Endothelial cell (in vitro differentiated cells): ENCODE measurements at regions not wholly inside any gene's neighbourhood (a gene's known extent, or its start where the extent isn't known, plus 50 kb on each side); places are given as distances from the start of the nearest gene placed in this dataset. TPM values are rescaled to one million over a fixed set of nuclear protein-coding genes. Genes with fewer than 3 reads are reported as not detected.
"Not testable (repeated sequence)": the region's sequence is repeated elsewhere in the genome, so short reads cannot be mapped to it uniquely, and the experiment has no call there.

Experiments
- DNase-seq: peaks from one replicate; pipeline ENCODE4 v3.0.0; 2021; ENCODE audit warnings: low spot score
- H3K27ac Mint-ChIP-seq: one replicate; pipeline ENCODE4 v1.8.0; 2021; ENCODE audit warnings: mixed read lengths, inconsistent platforms; ENCODE audit not compliant: unreplicated experiment
- H3K27me3 Mint-ChIP-seq: one replicate; pipeline ENCODE4 v1.8.0; 2021; ENCODE audit warnings: mild to moderate bottlenecking, moderate library complexity, mixed read lengths, inconsistent platforms; ENCODE audit not compliant: unreplicated experiment
- H3K36me3 Mint-ChIP-seq: one replicate; pipeline ENCODE4 v1.8.0; 2021; ENCODE audit warnings: mild to moderate bottlenecking, low read depth, mixed read lengths, inconsistent platforms; ENCODE audit not compliant: unreplicated experiment
- H3K4me1 Mint-ChIP-seq: one replicate; pipeline ENCODE4 v1.8.0; 2021; ENCODE audit warnings: mild to moderate bottlenecking, mixed read lengths, inconsistent platforms; ENCODE audit not compliant: unreplicated experiment
- H3K4me3 Mint-ChIP-seq: one replicate; pipeline ENCODE4 v1.8.0; 2021; ENCODE audit warnings: mild to moderate bottlenecking, mixed read lengths, inconsistent platforms; ENCODE audit not compliant: unreplicated experiment
- H3K9me3 Mint-ChIP-seq: one replicate; pipeline ENCODE4 v1.8.0; 2021; ENCODE audit warnings: mixed read lengths, inconsistent platforms; ENCODE audit not compliant: unreplicated experiment
- CTCF ChIP-seq: fragments of 200-600 bp; sonication (generic); IDR thresholded peaks from one replicate; pipeline ENCODE4 v1.5.0; 2021; ENCODE audit warnings: antibody characterized with exemption; ENCODE audit not compliant: unreplicated experiment
- microRNA-seq: library from miRNA; unstranded; fragments of <30 nt; microRNA quantifications from one replicate; pipeline ENCODE4, GENCODE V29; 2020; ENCODE audit not compliant: unreplicated experiment

GRCh38 chr9:40884072-40884901 lies 244.2 kb downstream of the FOXD4L6 start:
- no peak overlapping the region for H3K4me3 Mint-ChIP-seq
- H3K4me1 Mint-ChIP-seq: no peaks in the 10 kb centered on the region
- no peak for TF ChIP-seq CTCF
- DNase-seq: no peak
- H3K36me3 Mint-ChIP-seq: peaks cover 24% of the 10 kb centered on the region
- peaks cover 60% of the 10 kb centered on the region for H3K9me3 Mint-ChIP-seq
- H3K27me3 Mint-ChIP-seq: peaks cover 22% of the 10 kb centered on the region
- H3K27ac Mint-ChIP-seq: no peak overlapping the region

GRCh38 chr9:40883423-40884071 lies 244.9 kb downstream of the FOXD4L6 start:
- not testable (repeated sequence) for H3K27ac Mint-ChIP-seq, DNase-seq, H3K4me1 Mint-ChIP-seq
- Mint-ChIP-seq H3K36me3 (peaks cover 24% of the 10 kb centered on the region), H3K9me3 (peaks cover 60% of the 10 kb centered on the region), H3K27me3 (peaks cover 24% of the 10 kb centered on the region), H3K4me3 (peak overlapping the region; percentile 43)

GRCh38 chr9:40873753-40874295 lies 254.7 kb downstream of the FOXD4L6 start:
- not testable (repeated sequence) for H3K4me1 Mint-ChIP-seq, H3K27me3 Mint-ChIP-seq, DNase-seq, H3K36me3 Mint-ChIP-seq, H3K27ac Mint-ChIP-seq, H3K4me3 Mint-ChIP-seq
- peaks cover 36% of the 10 kb centered on the region for H3K9me3 Mint-ChIP-seq

GRCh38 chr9:40868437-40868836 lies 260.0 kb downstream of the FOXD4L6 start:
- H3K9me3 Mint-ChIP-seq: peaks cover 23% of the 10 kb centered on the region

More at GRCh38 chr9:40868437-40868836, 260.0 kb downstream of the FOXD4L6 start:
- H3K4me1 Mint-ChIP-seq, H3K27me3 Mint-ChIP-seq, H3K36me3 Mint-ChIP-seq, DNase-seq, H3K4me3 Mint-ChIP-seq, H3K27ac Mint-ChIP-seq: not testable (repeated sequence)

Small RNA genes in the stretch of these regions (microRNA-seq; reads per million reads assigned to microRNA genes)
- not detected for gene MIR1299
